Activated CD4-positive, alpha-beta memory T cell treated with anti-CD3 and anti-CD28 coated beads, Interleukin-2, amount 10 ng/mL, durations not matched to agents 7 days and 5 days (primary cell): ENCODE measurements at regions not wholly inside any gene's neighbourhood (a gene's known extent, or its start where the extent isn't known, plus 50 kb on each side); places are given as distances from the start of the nearest gene placed in this dataset.

ENCODE experiments used
- CTCF ChIA-PET: fragments of 350-600 bp; sonication (Branson Sonifier 250); formaldehyde crosslinking; loops from one replicate; lab custom pipeline; 2021; ENCODE audit warnings: antibody characterized with exemption, inconsistent platforms; lab: Charles Lee
- POLR2A ChIA-PET: fragments of 350-600 bp; sonication (Branson Sonifier 250); formaldehyde crosslinking; loops from one replicate; lab custom pipeline; 2021; ENCODE audit warnings: antibody characterized with exemption; lab: Charles Lee
- DNase-seq: peaks from one replicate; pipeline ENCODE4 v3.0.0-alpha.2; 2020
- H3K27ac Mint-ChIP-seq: one replicate; pipeline ENCODE4 v1.8.0; 2021; ENCODE audit warnings: mild to moderate bottlenecking, mixed read lengths
- H3K27me3 Mint-ChIP-seq: one replicate; pipeline ENCODE4 v1.8.0; 2021; ENCODE audit warnings: mixed read lengths
- H3K36me3 Mint-ChIP-seq: one replicate; pipeline ENCODE4 v1.8.0; 2021; ENCODE audit warnings: low read depth, mixed read lengths
- H3K4me1 Mint-ChIP-seq: one replicate; pipeline ENCODE4 v1.8.0; 2021; ENCODE audit warnings: mixed read lengths
- H3K4me3 Mint-ChIP-seq: one replicate; pipeline ENCODE4 v1.8.0; 2021; ENCODE audit warnings: mild to moderate bottlenecking, mixed read lengths
- H3K9me3 Mint-ChIP-seq: one replicate; pipeline ENCODE4 v1.8.0; 2021; ENCODE audit warnings: mixed read lengths

- ChIA-PET CTCF (no interaction called here), POLR2A (no interaction called here)
- no peaks in the 10 kb centered on the region for H3K27me3 Mint-ChIP-seq
- DNase-seq = no peak
- H3K27ac Mint-ChIP-seq = no peak overlapping the region
- H3K4me3 Mint-ChIP-seq = no peak overlapping the region
- no peaks in the 10 kb centered on the region for H3K4me1 Mint-ChIP-seq
- no peaks in the 10 kb centered on the region for H3K36me3 Mint-ChIP-seq
- H3K9me3 Mint-ChIP-seq = peaks cover 11% of the 10 kb centered on the region
Observed at GRCh38 chr20:8969146-8969583, 99.7 kb upstream of the PLCB4 start.

- H3K4me3 Mint-ChIP-seq = no peak overlapping the region
- no peaks in the 10 kb centered on the region for H3K4me1 Mint-ChIP-seq
- H3K27ac Mint-ChIP-seq = no peak overlapping the region
- CTCF ChIA-PET = no interaction called here
- no peaks in the 10 kb centered on the region for H3K27me3 Mint-ChIP-seq
- DNase-seq = no peak
- no peaks in the 10 kb centered on the region for H3K36me3 Mint-ChIP-seq
- peaks cover 8% of the 10 kb centered on the region for H3K9me3 Mint-ChIP-seq
- POLR2A ChIA-PET = no interaction called here
Observed at GRCh38 chr20:8971669-8972316, 97.1 kb upstream of the PLCB4 start.

GRCh38 chr20:8972963-8973705 lies 95.8 kb upstream of the PLCB4 start:
- Mint-ChIP-seq H3K9me3 (peaks cover 6% of the 10 kb centered on the region), H3K4me1 (no peaks in the 10 kb centered on the region), H3K4me3 (no peak overlapping the region), H3K27me3 (no peaks in the 10 kb centered on the region), H3K36me3 (no peaks in the 10 kb centered on the region), H3K27ac (no peak overlapping the region)
- no peak for DNase-seq
- ChIA-PET POLR2A (no interaction called here), CTCF (no interaction called here)

GRCh38 chr20:8974009-8974708 lies 94.7 kb upstream of the PLCB4 start:
- ChIA-PET POLR2A (no interaction called here), CTCF (no interaction called here)
- no peak for DNase-seq
- H3K4me1 Mint-ChIP-seq = no peaks in the 10 kb centered on the region
- H3K27ac Mint-ChIP-seq = no peak overlapping the region
- H3K27me3 Mint-ChIP-seq = no peaks in the 10 kb centered on the region
- H3K9me3 Mint-ChIP-seq = no peaks in the 10 kb centered on the region
- no peak overlapping the region for H3K4me3 Mint-ChIP-seq
- H3K36me3 Mint-ChIP-seq = no peaks in the 10 kb centered on the region

- CTCF ChIA-PET = no interaction called here
- Mint-ChIP-seq H3K4me1 (no peaks in the 10 kb centered on the region), H3K27ac (no peak overlapping the region), H3K4me3 (no peak overlapping the region), H3K9me3 (no peaks in the 10 kb centered on the region), H3K27me3 (no peaks in the 10 kb centered on the region), H3K36me3 (no peaks in the 10 kb centered on the region)
- POLR2A ChIA-PET = no interaction called here
- DNase-seq = no peak
Observed at GRCh38 chr20:8981482-8981881, 87.4 kb upstream of the PLCB4 start.

- H3K27ac Mint-ChIP-seq = no peak overlapping the region
- DNase-seq = no peak
- no peaks in the 10 kb centered on the region for H3K9me3 Mint-ChIP-seq
- no peaks in the 10 kb centered on the region for H3K4me1 Mint-ChIP-seq
- CTCF ChIA-PET = no interaction called here
- no peak overlapping the region for H3K4me3 Mint-ChIP-seq
- H3K27me3 Mint-ChIP-seq = no peaks in the 10 kb centered on the region
- no peaks in the 10 kb centered on the region for H3K36me3 Mint-ChIP-seq
- POLR2A ChIA-PET = no interaction called here
Observed at GRCh38 chr20:8983478-8984345, 85.2 kb upstream of the PLCB4 start.

GRCh38 chr20:8986631-8987030 lies 82.3 kb upstream of the PLCB4 start:
- CTCF ChIA-PET = no interaction called here
- DNase-seq = no peak
- no peak overlapping the region for H3K4me3 Mint-ChIP-seq

GRCh38 chr20:8990770-8991169 lies 78.1 kb upstream of the PLCB4 start:
- Mint-ChIP-seq H3K4me1 (no peaks in the 10 kb centered on the region), H3K36me3 (no peaks in the 10 kb centered on the region), H3K27me3 (no peaks in the 10 kb centered on the region), H3K9me3 (peaks cover 2% of the 10 kb centered on the region), H3K4me3 (no peak overlapping the region), H3K27ac (no peak overlapping the region)
- CTCF ChIA-PET = no interaction called here
- POLR2A ChIA-PET = no interaction called here
- no peak for DNase-seq

More at GRCh38 chr20:8986631-8987030, 82.3 kb upstream of the PLCB4 start:
- POLR2A ChIA-PET = no interaction called here
- Mint-ChIP-seq H3K36me3 (no peaks in the 10 kb centered on the region), H3K27ac (no peak overlapping the region), H3K4me1 (no peaks in the 10 kb centered on the region), H3K27me3 (no peaks in the 10 kb centered on the region), H3K9me3 (peaks cover 2% of the 10 kb centered on the region)

- Mint-ChIP-seq H3K4me1 (no peaks in the 10 kb centered on the region), H3K9me3 (peaks cover 3% of the 10 kb centered on the region), H3K27me3 (no peaks in the 10 kb centered on the region), H3K36me3 (no peaks in the 10 kb centered on the region), H3K27ac (no peak overlapping the region), H3K4me3 (no peak overlapping the region)
- POLR2A ChIA-PET = no interaction called here
- CTCF ChIA-PET = no interaction called here
- DNase-seq = no peak
Observed at GRCh38 chr20:8994045-8994444, 74.8 kb upstream of the PLCB4 start.

- Mint-ChIP-seq H3K27ac (no peak overlapping the region), H3K9me3 (peaks cover 2% of the 10 kb centered on the region), H3K36me3 (no peaks in the 10 kb centered on the region), H3K27me3 (no peaks in the 10 kb centered on the region), H3K4me3 (no peak overlapping the region), H3K4me1 (no peaks in the 10 kb centered on the region)
- CTCF ChIA-PET = interaction anchor here (0.6 kb wide), 1 partner anchor 236 kb away, joined by 4 read pairs; no protein-coding TSS in a partner anchor
- POLR2A ChIA-PET = no interaction called here
- DNase-seq = no peak
Observed at GRCh38 chr20:8995761-8996160, 73.1 kb upstream of the PLCB4 start.

GRCh38 chr20:8996817-8997512 lies 71.9 kb upstream of the PLCB4 start:
- H3K4me3 Mint-ChIP-seq = no peak overlapping the region
- H3K27ac Mint-ChIP-seq = no peak overlapping the region
- H3K4me1 Mint-ChIP-seq = no peaks in the 10 kb centered on the region
- no peak for DNase-seq
- ChIA-PET POLR2A (no interaction called here), CTCF (no interaction called here)
- no peaks in the 10 kb centered on the region for H3K27me3 Mint-ChIP-seq
- no peaks in the 10 kb centered on the region for H3K36me3 Mint-ChIP-seq
- H3K9me3 Mint-ChIP-seq = peaks cover 2% of the 10 kb centered on the region

- CTCF ChIA-PET = no interaction called here
- Mint-ChIP-seq H3K27ac (no peak overlapping the region), H3K36me3 (no peaks in the 10 kb centered on the region), H3K4me3 (no peak overlapping the region), H3K27me3 (no peaks in the 10 kb centered on the region), H3K9me3 (peaks cover 2% of the 10 kb centered on the region), H3K4me1 (no peaks in the 10 kb centered on the region)
- no peak for DNase-seq
- POLR2A ChIA-PET = no interaction called here
Observed at GRCh38 chr20:8997701-8998117, 71.2 kb upstream of the PLCB4 start.
